Testis (tissue), 2 donors: ENCODE measurements at regions not wholly inside any gene's neighbourhood (a gene's known extent, or its start where the extent isn't known, plus 50 kb on each side); places are given as distances from the start of the nearest gene placed in this dataset.

Source experiments
- DNase-seq: peaks from one replicate; pipeline ENCODE4 v3.0.0-alpha.2; 2019
- H3K27ac ChIP-seq, 2 donors: fragments of 200-600 bp; sonication (generic); one replicate each; pipeline ENCODE4 v1.5.1; 2019
- H3K27me3 ChIP-seq: fragments of 200-600 bp; sonication (generic); one replicate; pipeline ENCODE4 v1.5.1; 2019
- H3K36me3 ChIP-seq: fragments of 200-600 bp; sonication (generic); one replicate; pipeline ENCODE4 v1.5.1; 2017; ENCODE audit warnings: low read depth; ENCODE audit errors: missing control alignments
- H3K4me1 ChIP-seq: fragments of 200-600 bp; sonication (generic); one replicate; pipeline ENCODE4 v1.5.1; 2019
- H3K4me3 ChIP-seq, 2 donors: fragments of 200-600 bp; sonication (generic); one replicate each; pipeline ENCODE4 v1.5.1; 2017 to 2019
- H3K9me3 ChIP-seq: fragments of 200-600 bp; sonication (generic); one replicate; pipeline ENCODE4 v1.5.1; 2017
- POLR2A ChIP-seq: fragments of 450-650 bp; IDR thresholded peaks from one replicate; pipeline ENCODE4 v1.6.1; 2017; ENCODE audit warnings: antibody characterized with exemption, mild to moderate bottlenecking, moderate library complexity
- WGBS, 2 donors: methylation state at CpG; one replicate each; pipeline ENCODE4 v1.1.5; 2018; 5-methylcytosine and 5-hydroxymethylcytosine counted together
- intact Hi-C: fragments of 100-400 bp; cut with DNase I; formaldehyde crosslinking; loops from one replicate; pipeline ENCODE4 v1.15.1; 2023; ENCODE audit warnings: low total_unique reads
- TF ChIP-seq, protein P1 (sequence below), 3 experiments: fragments of 450-650 bp in 2 of 3; fragments of 200-600 bp in 1 of 3; sonication (generic) in 1 of 3; IDR thresholded peaks; one replicate each; pipeline ENCODE4 v1.5.1; 2016 to 2019; ENCODE audit warnings: antibody characterized with exemption in 3 of 3, mild to moderate bottlenecking in 2 of 3, moderate library complexity in 1 of 3

DNA sequence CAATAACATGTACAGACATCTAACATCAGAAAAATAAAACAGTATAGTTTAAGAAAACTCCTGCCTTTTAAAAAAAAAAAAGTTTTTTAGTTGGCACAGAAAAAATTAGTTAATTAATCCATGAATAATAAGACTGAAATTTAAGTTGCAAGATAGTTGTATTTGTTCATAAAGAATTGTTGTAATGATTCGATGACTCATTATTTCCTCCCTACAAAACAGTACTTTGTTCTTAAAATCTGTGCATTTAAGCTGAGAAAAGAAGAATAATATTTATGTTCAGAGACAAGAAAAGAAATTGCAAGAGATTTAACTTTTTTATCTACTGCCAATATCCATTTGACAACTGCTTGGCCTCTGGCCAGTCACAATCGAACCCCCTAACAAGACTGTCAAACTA lies 894.7 kb downstream of the ADGRL2 start:
- WGBS, 2 donors = 59 to 67% methylated on average over 2 of the region's 2 CpGs
- intact Hi-C loops = no loop called here
- Histone ChIP-seq H3K27me3 (no peaks in the 10 kb centered on the region), H3K4me1 (no peaks in the 10 kb centered on the region), H3K27ac (no peak overlapping the region), H3K9me3 (no peaks in the 10 kb centered on the region), H3K36me3 (no peaks in the 10 kb centered on the region), H3K4me3 (no peak overlapping the region)
- no peak for DNase-seq
- TF ChIP-seq POLR2A = no peak
- TF ChIP-seq, protein P1, sequence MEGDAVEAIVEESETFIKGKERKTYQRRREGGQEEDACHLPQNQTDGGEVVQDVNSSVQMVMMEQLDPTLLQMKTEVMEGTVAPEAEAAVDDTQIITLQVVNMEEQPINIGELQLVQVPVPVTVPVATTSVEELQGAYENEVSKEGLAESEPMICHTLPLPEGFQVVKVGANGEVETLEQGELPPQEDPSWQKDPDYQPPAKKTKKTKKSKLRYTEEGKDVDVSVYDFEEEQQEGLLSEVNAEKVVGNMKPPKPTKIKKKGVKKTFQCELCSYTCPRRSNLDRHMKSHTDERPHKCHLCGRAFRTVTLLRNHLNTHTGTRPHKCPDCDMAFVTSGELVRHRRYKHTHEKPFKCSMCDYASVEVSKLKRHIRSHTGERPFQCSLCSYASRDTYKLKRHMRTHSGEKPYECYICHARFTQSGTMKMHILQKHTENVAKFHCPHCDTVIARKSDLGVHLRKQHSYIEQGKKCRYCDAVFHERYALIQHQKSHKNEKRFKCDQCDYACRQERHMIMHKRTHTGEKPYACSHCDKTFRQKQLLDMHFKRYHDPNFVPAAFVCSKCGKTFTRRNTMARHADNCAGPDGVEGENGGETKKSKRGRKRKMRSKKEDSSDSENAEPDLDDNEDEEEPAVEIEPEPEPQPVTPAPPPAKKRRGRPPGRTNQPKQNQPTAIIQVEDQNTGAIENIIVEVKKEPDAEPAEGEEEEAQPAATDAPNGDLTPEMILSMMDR (IDR thresholded peaks at IDR 0.05) = no peak

DNA sequence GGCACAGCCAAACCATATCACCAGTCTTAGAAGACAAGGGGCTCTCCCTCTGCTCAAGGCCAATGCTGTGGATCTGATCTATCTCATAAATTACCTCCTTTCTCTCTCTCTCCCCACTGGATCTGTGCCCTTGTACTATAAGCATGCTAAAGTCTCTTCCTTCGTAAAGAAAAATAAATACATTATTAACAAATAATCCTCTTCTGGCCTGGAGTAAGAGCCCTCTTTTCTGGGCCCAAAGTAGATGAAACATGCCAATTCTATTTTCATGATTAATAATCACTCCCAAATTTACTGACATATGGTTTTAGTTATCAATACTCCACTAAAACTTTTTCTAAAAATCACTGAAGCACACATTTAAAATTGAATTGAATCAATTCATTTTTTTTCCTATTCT lies 889.7 kb downstream of the ADGRL2 start:
- TF ChIP-seq, protein P1 (IDR thresholded peaks at IDR 0.05) = no peak
- TF ChIP-seq POLR2A = no peak
- no peak for DNase-seq
- no peak overlapping the region for H3K27ac ChIP-seq
- H3K36me3 ChIP-seq = no peaks in the 10 kb centered on the region
- no peaks in the 10 kb centered on the region for H3K27me3 ChIP-seq
- H3K4me1 ChIP-seq = no peaks in the 10 kb centered on the region
- no peaks in the 10 kb centered on the region for H3K9me3 ChIP-seq
- no peak overlapping the region for H3K4me3 ChIP-seq
- 85 to 96% methylated on average over 1 of the region's 1 CpG for WGBS, 2 donors
- intact Hi-C loops = no loop called here

DNA sequence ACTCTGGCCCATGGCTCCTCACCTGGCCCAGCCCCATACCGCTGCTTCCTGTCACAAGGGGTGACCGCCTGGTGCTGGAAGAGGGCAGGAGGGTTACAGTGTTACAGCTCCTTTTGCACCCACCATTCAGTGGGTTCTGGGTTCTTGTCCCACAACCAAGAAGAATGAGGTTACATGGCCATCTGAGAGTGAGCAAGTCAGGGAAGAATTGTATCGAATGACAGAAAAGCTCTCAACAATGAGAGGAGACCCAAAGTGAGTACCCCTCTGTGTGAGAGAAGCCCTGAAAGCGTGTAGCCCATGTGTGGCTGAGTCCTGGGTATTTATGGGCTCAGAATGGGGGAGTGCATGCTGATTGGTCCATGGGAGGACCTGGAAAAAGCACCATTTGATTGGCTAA lies 888.5 kb downstream of the ADGRL2 start:
- Histone ChIP-seq H3K36me3 (no peaks in the 10 kb centered on the region), H3K9me3 (no peaks in the 10 kb centered on the region), H3K4me3 (no peak overlapping the region), H3K4me1 (no peaks in the 10 kb centered on the region), H3K27ac (no peak overlapping the region), H3K27me3 (no peaks in the 10 kb centered on the region)
- 65 to 86% methylated on average over 4 of the region's 4 CpGs for whole genome bisulfite sequencing, 2 donors
- intact Hi-C loops = no loop called here
- no peak for TF ChIP-seq POLR2A
- TF ChIP-seq, protein P1 (IDR thresholded peaks at IDR 0.05) = no peak
- DNase-seq = no peak

DNA sequence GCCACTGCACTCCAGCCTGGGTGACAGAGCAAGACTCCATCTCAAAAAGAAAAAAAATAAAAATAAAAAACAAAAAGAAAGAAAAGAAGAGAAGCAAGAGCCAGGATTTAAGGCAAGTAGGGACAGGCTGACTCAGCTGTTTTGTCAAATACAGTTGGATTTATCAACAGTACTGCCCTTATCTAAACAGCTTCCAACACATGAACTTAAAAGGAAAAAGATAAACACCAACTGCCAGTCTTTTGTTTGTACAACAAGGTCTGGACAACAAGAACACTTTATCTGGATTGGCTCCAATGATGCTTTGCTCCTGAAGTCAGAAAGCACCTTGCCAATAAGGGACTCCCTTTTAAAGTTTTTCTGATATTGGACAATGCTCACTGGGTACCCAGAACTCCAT lies 886.0 kb downstream of the ADGRL2 start:
- Histone ChIP-seq H3K36me3 (no peaks in the 10 kb centered on the region), H3K9me3 (no peaks in the 10 kb centered on the region), H3K4me3 (no peak overlapping the region), H3K4me1 (no peaks in the 10 kb centered on the region), H3K27me3 (no peaks in the 10 kb centered on the region), H3K27ac (no peak overlapping the region)
- TF ChIP-seq, protein P1 (IDR thresholded peaks at IDR 0.05) = no peak
- TF ChIP-seq POLR2A = no peak
- intact Hi-C loops = no loop called here
- DNase-seq = no peak

DNA sequence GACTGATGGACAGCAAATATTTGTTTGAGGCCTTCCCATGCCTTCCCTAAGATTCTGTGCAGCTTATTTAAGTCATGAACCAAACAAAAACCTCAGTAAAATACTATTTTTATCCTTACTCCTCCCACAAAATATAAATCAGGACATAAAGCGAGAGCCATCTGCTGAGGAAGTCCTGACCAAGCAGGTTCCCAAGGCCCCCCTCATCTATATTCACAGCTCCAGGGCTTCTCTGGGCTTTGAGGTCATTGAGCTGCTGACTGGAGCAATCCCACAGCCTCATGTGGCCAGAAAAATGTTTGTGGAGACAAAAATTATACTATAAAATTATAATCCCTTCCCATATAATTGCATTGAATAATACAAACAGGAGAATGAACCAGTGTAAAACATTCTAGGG lies 846.2 kb downstream of the ADGRL2 start:
- no peak for TF ChIP-seq POLR2A
- TF ChIP-seq, protein P1 (IDR thresholded peaks at IDR 0.05) = no peak
- intact Hi-C loops = no loop called here
- H3K9me3 ChIP-seq = no peaks in the 10 kb centered on the region
- H3K36me3 ChIP-seq = no peaks in the 10 kb centered on the region
- no peak overlapping the region for H3K27ac ChIP-seq
- H3K27me3 ChIP-seq = no peaks in the 10 kb centered on the region
- H3K4me3 ChIP-seq = no peak overlapping the region
- WGBS, 2 donors = 3 to 4% methylated on average over 1 of the region's 1 CpG
- DNase-seq = no peak
- no peaks in the 10 kb centered on the region for H3K4me1 ChIP-seq
